ENCODE measurements at regions not wholly inside any gene's neighbourhood (a gene's known extent, or its start where the extent isn't known, plus 50 kb on each side); places are given as distances from the start of the nearest gene placed in this dataset.

GRCh38 chr11:112343368-112344039 lies 82.8 kb upstream of the PLET1 start:
- H3K27me3 ChIP-seq (ENCODE audit: control insufficient read depth in 1 of 2, insufficient read depth in 2 of 2, low read length in 2 of 2), result no peaks in the 10 kb centered on the region
- Mint-ChIP-seq H3K9me3 (no peaks in the 10 kb centered on the region), H3K4me1 (ENCODE audit: low read depth) (peaks cover 2% of the 10 kb centered on the region), H3K4me3 (no peak overlapping the region), H3K27ac (no peak overlapping the region), H3K36me3 (ENCODE audit: low read depth) (peaks cover 8% of the 10 kb centered on the region), H3K27me3 (no peaks in the 10 kb centered on the region)
- intact Hi-C loops (cut with DNase I, micrococcal nuclease), result no loop called here
- POLR2A ChIA-PET, result no interaction called here
- CTCF ChIA-PET, result no interaction called here
- H3K36me3 ChIP-seq (ENCODE audit: insufficient read depth, low read length), result no peaks in the 10 kb centered on the region
- TF ChIP-seq CTCF (IDR thresholded peaks at IDR 0.05), result no peak
- ATAC-seq (ENCODE audit: poor library complexity) (no peak), DNase-seq (no peak)
- no peak overlapping the region for H3K4me3 ChIP-seq (ENCODE audit: low read length)
- no peaks in the 10 kb centered on the region for H3K4me1 ChIP-seq (ENCODE audit: insufficient read depth, low read length)
- H3K9me3 ChIP-seq (ENCODE audit: control insufficient read depth in 1 of 2, insufficient read depth in 1 of 2, low read length in 2 of 2), result no peaks in the 10 kb centered on the region
- no peak overlapping the region for H3K27ac ChIP-seq (ENCODE audit: low read depth in 1 of 2, low read length in 2 of 2)

- intact Hi-C loops (cut with DNase I, micrococcal nuclease), result no loop called here
- H3K4me3 Mint-ChIP-seq, result no peak overlapping the region
These were observed 83.4 kb upstream of the PLET1 start for GRCh38 chr11:112344040-112344413.

DNA sequence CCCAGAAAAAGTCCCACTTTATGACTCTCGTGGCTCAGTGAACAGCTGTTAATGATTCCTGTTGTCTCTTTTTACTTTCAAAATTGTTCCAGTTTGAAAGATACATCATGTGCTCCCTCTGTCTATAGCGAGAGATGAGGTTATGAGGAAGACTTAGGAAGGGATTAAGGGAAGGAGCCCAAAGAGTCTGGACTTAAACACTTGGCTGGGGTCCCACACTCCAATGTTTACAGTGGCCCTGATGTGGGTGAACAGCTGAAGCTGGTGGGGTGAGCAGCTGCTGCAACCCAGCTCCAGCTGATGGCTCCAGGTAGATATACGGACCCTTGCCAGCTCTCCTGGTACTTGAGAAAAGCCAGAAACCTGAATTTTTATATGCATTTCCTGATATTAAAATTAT lies 84.5 kb upstream of the PLET1 start:
- H3K27me3 ChIP-seq (ENCODE audit: control insufficient read depth in 1 of 2, insufficient read depth in 2 of 2, low read length in 2 of 2), result no peaks in the 10 kb centered on the region
- DNase-seq (no peak), ATAC-seq (ENCODE audit: poor library complexity) (no peak)
- H3K4me1 ChIP-seq (ENCODE audit: insufficient read depth, low read length), result no peaks in the 10 kb centered on the region
- Mint-ChIP-seq H3K36me3 (ENCODE audit: low read depth) (peaks cover 8% of the 10 kb centered on the region), H3K27ac (no peak overlapping the region), H3K4me3 (no peak overlapping the region), H3K9me3 (no peaks in the 10 kb centered on the region), H3K4me1 (ENCODE audit: low read depth) (peaks cover 5% of the 10 kb centered on the region), H3K27me3 (no peaks in the 10 kb centered on the region)
- intact Hi-C loops (cut with DNase I, micrococcal nuclease), result no loop called here
- no peaks in the 10 kb centered on the region for H3K36me3 ChIP-seq (ENCODE audit: insufficient read depth, low read length)
- TF ChIP-seq CTCF (IDR thresholded peaks at IDR 0.05), result no peak
- H3K4me3 ChIP-seq (ENCODE audit: low read length), result no peak overlapping the region
- no peak overlapping the region for H3K27ac ChIP-seq (ENCODE audit: low read depth in 1 of 2, low read length in 2 of 2)
- POLR2A ChIA-PET, result no interaction called here
- H3K9me3 ChIP-seq (ENCODE audit: control insufficient read depth in 1 of 2, insufficient read depth in 1 of 2, low read length in 2 of 2), result no peaks in the 10 kb centered on the region
- CTCF ChIA-PET, result no interaction called here

More at GRCh38 chr11:112344040-112344413, 83.4 kb upstream of the PLET1 start:
- no peak for ATAC-seq (ENCODE audit: poor library complexity)
- no peak for DNase-seq
- Mint-ChIP-seq H3K4me1 (ENCODE audit: low read depth) (peaks cover 5% of the 10 kb centered on the region), H3K36me3 (ENCODE audit: low read depth) (peaks cover 8% of the 10 kb centered on the region), H3K27ac (no peak overlapping the region), H3K27me3 (no peaks in the 10 kb centered on the region), H3K9me3 (no peaks in the 10 kb centered on the region)
- Histone ChIP-seq H3K36me3 (ENCODE audit: insufficient read depth, low read length) (no peaks in the 10 kb centered on the region), H3K4me3 (ENCODE audit: low read length) (no peak overlapping the region), H3K9me3 (ENCODE audit: control insufficient read depth in 1 of 2, insufficient read depth in 1 of 2, low read length in 2 of 2) (no peaks in the 10 kb centered on the region), H3K27me3 (ENCODE audit: control insufficient read depth in 1 of 2, insufficient read depth in 2 of 2, low read length in 2 of 2) (no peaks in the 10 kb centered on the region), H3K4me1 (ENCODE audit: insufficient read depth, low read length) (no peaks in the 10 kb centered on the region), H3K27ac (ENCODE audit: low read depth in 1 of 2, low read length in 2 of 2) (no peak overlapping the region)
- POLR2A ChIA-PET, result no interaction called here
- no peak for TF ChIP-seq CTCF (IDR thresholded peaks at IDR 0.05)
- CTCF ChIA-PET, result no interaction called here

All from CD4-positive, alpha-beta T cell (primary cell).